CD4-positive, alpha-beta T cell treated with Interleukin-17A for 4 hours (primary cell): ENCODE measurements at regions not wholly inside any gene's neighbourhood (a gene's known extent, or its start where the extent isn't known, plus 50 kb on each side); places are given as distances from the start of the nearest gene placed in this dataset.
"Not testable (repeated sequence)": the region's sequence is repeated elsewhere in the genome, so short reads cannot be mapped to it uniquely, and the experiment has no call there.

Experiments used
- DNase-seq: peaks from one replicate; pipeline ENCODE4 v3.0.0-alpha.2; 2020; ENCODE audit warnings: mixed read lengths

DNA sequence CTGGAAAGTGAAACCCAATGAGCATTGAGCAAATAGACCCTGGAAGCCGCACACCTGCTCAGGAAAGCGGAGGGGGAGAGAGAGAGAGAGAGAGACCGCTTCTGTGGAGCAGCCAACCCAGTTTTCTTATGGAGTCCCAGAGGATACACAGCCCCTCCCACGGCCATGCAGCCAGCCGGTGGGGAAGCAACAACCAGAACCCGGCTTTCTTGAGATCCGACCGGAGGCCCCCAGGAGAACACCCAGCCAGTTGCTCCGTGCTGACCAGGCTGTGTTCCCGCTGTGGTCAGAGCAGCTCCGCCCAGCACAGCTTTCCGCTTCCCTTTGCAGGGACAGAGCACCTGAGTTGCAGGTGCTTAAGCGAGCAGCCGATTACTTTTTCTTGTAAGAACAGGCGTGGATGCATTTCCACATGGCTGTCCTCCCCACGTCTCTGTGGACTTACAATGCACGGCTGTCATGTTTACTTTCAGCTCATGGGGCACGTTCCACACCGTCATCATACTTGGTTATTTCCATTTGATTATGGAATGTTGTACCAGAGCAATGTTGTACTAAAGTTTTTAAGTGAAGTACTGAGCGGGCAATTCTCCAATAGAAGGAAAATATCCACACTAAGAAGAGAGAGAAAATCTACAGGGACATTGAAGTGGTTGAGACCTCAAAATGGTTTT, 381.9 kb downstream of the THBS2 start:
- DNase-seq = no peak

DNA sequence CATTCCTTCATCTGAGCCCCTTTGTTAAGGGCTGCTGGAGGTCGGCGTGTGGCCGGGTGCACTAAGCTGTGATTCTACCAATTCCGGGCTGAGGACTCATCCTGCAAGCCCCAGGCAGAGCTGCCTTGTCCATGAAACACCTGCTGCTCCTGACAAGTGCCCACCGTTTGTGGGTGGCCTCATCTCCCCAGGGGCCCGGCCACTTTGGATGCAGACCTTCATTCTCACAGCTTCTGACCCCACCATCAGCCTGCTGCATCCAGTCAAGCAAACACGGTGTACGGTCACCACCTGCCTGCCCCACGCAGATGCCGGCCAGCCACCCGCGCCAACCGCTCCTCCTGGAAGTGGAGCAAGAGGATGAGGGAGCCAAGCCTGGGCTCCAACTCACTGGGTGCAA, 382.7 kb downstream of the THBS2 start:
- DNase-seq = no peak

DNA sequence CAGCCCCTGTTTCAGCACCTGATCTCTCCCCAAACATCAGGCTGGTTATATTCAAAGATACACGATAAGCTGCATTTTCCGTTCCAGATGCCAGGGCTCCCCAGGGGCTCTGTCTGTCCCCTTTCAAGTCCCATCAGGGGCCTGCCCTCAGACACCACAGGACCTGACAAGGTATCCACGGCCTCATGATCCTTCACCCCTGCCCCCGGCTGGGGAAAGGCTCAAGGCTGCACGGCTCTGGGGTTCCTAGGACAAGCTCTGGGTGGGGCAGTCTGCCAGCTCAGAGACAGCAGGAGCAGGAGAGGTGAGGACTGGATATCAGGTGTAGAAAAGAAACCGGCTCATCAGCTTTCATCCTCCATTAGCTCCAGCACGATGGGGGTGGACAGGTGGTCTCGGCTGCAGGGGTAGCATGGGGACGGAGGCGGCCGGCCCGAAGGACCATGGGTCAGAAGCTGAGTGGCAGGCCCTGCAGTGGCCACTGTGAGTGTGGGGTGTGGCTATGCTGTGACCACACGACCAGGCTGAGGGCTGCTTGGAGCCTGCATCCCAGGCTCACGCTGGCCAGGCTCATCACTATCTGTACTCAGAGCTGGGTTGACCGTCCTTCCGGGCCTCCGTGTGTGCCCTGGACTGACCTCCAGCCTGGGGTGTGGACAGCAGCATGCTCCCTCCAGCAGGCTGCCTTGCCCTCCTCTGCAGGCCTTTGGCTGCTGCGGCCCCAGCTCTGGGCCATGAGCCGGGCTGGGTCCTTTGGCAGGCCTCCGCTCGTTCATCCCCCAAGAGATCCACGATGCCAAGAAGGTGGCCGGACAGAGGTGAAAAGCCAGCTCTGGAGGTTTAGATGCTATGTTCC, 386.2 kb downstream of the THBS2 start:
- DNase-seq = no peak

DNA sequence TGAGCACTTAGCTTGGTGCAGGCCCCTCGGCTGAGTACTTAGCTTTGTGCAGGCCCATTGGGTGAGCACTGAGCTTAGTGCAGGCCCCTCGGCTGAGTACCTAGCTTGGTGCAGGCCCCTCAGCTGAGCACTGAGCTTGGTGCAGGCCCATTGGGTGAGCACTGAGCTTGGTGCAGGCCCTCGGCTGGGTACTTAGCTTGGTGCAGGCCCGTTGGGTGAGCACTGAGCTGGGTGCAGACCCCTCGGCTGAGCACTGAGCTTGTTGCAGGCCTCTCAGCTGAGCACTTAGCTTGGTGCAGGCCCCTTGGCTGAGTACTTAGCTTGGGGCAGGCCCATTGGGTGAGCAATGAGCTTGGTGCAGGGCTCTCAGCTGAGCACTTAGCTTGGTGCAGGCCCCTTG, 387.1 kb downstream of the THBS2 start:
- no peak for DNase-seq

DNA sequence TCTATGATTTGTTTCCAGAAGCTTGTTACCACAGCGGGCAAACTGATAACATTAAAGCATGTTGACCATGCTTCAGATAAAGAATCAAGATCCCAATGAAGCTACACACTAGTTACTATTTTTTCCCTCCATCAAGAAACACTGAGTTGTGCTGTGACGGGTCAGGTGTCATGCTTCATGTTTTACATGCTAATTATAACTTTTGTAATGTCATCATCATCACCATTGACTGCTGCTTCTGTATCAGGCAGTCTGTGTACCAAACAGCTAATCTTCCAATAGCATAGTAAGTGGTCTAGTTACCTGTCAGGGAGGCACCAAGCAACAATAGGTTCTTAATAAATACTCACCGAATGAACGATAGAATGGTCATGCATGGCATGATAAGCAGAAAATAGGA, 388.1 kb downstream of the THBS2 start:
- no peak for DNase-seq

DNA sequence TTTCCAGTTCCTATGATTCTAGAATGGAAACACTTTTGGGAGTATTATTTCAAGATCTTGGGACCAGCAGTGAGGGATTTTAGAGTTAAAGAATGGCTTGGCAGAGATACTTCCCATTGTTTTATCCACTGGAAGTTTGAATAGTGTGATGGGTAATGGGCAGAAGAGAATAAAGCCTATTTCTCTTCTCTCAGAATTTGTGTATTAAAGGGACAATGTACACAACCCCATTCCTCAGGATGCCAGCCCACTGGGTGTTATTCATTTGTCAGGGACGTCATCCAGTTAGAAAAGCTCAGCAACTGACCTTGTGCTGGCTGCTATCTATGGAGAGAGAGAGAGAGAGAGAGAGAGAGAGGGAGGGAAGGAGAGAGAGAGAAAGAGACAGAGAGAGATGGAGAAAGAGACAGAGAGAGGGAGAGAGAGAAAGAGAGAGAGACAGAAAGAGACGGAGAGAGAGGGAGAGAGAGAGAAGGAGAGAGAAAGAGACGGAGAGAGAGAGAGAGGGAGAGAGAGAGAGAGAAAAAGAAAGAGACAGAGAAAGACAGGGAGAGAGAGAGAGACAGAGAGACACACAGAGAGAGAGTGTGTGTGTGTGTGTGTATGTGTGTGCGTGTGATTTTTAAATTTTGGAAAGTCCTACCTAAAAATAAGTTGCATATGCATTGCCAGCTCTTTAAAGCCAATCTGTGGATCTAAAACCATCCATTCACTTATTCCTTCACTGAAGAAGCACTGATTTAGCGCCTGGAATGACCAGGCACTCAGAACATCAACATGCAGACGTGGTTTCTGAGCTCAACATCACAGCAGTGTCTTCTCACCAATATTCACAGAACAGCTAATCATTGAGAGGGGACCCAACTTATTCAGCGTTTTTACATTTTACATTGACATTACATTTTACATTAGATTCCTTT, 388.8 kb downstream of the THBS2 start:
- DNase-seq = no peak

DNA sequence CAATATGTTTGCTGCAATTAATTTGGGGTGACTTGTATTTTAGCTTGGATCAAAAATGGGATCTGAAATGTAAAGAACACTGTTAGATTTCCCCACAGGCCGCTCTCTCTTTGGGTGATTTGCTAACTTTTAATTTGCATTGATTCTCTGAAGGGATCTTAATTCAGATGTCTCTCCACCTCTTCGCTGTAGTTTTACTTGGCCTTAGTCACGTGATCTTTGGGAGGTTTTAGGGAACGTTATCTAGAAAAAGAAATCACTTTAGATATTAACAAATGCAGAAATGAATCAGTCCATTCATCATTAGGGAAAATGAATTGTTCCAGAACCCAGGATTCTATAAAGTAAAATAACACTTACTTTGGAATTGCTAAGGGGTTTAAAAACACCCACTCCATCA, 390.2 kb downstream of the THBS2 start:
- no peak for DNase-seq

DNA sequence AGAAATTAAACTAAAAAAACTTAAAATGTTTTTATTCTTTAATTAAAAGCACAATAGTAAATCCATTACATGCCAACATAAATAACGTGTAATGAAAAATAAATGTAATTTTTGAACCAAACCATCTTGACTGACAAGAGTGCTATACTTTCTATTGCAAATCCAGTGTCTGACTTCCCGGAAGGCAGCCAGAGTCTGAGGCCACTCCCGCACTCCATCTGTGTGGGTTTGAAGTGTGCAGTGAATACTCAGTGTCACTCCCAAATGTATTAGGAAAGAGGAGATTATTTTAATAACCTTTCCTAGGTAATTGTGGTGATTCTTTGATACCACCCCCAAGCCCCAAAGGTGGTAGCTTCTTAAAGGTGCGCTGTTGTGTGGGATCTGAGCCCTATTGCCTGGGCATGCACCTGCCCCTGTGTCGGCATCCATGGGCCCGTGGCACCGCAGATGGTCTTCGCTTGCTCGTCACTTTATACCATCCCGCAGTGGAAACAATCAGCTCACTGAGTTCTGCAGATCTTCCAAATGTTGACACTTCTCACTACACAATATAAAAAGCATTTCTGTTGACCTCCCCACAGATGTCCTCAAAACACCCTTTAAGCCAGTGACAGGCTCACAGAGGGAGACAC, 391.2 kb downstream of the THBS2 start:
- no peak for DNase-seq

DNA sequence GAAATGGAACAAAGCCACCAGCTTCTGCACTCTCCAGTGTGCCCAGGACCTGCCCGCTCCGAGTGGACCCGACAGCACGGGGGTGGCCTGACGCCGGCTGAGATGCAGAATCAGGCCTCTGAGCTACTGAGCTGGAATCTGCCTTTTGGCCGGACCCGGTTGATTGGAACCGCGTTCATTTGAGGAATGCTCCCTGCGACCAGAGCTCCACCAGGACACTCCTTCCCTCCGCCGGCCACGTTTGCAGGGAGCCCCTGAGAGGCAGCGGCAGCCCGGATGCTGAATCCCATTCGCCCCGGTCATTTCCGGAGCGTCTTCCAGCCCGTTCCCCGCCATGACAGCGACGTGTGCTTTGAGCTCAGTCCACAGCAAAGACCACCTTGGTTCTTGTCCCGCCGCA, 392.7 kb downstream of the THBS2 start:
- DNase-seq = no peak

DNA sequence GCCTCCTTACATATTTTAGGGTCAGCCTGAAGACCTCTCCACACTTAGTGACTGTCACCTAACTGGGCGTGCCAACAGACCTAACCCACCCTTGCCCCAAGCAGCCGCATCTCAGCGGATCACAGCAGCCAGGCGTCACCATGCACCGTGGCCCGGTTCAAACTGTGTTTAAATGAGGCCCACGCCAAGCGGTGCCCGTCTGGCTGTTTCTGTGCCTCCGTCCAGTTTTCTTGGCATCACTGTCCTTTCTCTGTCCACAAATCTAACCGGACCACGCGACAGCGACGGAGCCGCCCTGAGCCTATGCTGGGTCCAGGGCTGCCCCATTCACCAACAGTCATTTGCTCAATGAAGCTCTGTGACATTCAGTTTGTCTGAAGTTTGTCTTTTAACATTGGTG, 393.3 kb downstream of the THBS2 start:
- DNase-seq = no peak

DNA sequence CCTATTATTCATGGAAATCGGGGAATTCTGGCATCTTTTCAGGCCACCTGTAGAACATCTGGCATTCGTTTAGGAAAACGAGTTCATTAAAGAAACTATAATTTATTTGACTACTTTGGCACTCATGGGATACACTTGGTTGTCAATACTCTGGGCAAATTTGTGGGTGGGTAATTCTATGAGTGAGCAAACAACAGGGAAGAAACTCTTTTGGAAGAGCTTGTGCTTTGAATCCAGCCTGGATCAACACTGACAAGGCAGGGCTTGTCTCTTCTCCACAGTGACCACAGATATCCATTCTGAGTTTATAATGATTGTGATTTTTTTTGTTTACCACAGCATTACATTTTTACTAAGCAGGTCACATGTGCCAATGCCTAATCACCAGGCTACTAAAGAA, 394.7 kb downstream of the THBS2 start:
- no peak for DNase-seq

DNA sequence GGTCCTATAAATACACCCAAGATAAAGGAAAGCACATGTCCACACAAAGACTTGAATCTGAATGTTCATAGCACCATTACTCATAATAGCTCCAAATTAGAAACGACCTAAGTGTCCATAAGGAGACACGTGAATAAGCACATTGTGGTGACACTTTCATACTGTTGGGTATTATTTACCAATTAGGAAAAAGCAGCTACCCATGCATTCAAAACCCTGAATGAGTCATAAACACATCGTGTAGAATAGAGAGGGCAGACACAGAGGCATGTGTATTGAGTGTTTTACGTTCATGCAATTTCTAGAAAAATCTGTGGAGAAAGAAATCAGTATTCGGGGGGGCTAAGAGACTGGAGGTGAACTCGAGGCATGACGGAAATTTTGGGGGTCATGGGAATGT, 396.7 kb downstream of the THBS2 start:
- no peak for DNase-seq

DNA sequence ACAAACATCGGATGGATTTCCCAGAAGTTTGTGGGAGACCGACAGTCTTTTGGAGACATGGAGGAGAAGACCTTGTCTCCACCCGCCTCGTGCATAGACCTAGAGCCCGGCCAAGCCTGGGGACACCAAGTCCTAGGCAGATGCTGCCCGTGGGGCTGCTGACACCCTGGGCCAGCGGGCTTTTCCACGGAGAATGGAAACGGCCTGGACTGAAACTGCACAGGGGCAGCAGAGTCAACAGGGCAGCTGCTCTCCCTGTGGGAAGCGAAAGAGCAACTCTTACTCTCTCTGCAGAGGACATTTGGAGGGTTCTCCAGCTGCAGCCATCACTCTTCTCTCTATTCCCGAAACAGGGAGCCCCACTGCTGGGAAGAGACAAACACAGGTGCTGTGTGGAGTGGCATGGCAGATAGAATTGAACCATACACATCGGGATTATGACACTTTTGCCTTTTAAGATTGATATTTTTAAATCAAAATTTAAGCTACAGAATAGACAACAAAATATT, 401.2 kb downstream of the THBS2 start:
- no peak for DNase-seq

DNA sequence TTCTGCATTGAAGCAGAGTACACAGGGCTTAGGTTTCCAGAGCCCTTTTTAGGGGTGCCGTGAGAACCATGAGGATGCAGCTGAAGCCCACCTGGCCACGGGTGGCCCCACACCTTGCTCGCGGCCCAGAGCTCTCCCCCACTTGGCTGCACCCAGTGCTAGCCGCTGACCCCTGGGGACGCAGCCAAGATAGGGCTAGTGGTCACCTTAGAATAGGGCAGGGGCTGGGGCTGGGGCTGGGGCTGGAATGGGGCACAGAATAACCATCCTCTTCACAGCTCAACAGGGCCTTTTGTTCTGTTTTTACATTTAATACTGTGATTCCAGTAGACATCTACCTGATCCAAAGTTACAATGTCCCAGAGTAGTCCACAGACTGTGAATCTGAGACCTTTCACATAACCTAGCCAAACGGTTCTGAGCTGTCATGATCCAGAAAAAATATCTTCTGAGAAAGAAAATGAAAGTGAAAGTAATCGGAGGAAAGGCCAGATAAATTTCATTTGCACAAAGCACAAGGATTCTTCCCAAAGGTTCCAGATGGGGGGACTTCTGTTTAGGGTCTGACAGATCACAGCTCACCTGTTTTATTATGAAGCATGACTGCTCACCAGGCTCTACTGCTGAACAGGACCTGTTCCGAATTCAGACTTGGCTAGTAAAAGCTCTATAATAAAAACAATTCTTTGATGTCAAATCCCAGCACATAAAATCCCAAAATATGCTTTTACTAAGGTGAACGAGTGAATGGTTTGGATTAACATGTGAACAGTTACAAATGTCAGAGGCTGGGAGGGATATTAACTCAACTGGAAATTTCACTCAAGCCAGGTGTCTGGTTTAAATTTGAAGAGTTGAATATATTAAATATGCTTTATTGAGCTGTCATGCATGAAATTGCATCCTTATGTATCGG, 401.9 kb downstream of the THBS2 start:
- DNase-seq = no peak

DNA sequence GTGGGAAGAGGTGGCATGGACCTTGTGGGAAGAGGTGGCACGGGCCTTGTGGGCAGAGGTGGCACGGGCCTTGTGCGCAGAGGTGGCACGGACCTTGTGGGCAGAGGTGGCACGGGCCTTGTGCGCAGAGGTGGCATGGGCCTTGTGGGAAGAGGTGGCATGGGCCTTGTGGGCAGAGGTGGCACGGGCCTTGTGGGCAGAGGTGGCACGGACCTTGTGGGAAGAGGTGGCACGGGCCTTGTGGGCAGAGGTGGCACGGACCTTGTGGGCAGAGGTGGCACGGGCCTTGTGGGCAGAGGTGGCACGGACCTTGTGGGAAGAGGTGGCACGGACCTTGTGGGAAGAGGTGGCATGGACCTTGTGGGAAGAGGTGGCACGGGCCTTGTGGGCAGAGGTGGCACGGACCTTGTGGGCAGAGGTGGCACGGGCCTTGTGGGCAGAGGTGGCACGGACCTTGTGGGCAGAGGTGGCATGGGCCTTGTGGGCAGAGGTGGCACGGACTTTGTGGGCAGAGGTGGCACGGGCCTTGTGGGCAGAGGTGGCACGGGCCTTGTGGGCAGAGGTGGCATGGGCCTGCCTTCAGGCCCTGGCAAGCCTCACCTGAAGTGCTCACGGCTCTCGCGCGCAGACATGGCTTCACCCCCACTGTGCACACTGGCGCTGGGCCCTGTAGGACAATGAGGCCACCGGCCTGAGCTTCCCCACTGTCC, 403.5 kb downstream of the THBS2 start:
- not testable (repeated sequence) for DNase-seq

DNA sequence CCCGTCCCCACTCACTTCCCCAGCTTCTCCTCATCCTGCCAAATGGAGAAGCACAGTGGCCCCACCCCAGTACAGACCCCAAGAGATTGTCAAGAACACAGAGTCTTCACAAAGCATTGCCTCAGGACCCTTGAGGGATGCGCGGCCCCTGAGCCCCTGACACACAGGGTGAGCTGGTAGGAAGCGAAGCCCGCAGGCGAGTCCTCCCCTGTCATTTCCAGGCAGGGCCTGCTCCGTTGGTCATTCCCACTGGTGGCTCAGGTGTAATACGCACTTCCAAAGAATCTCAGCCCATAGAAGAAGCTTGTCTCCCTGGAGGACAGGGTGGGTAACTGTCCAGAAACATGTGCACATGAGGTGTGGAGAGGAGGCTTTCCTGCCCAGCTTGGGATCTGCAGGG, 404.2 kb downstream of the THBS2 start:
- DNase-seq = no peak

DNA sequence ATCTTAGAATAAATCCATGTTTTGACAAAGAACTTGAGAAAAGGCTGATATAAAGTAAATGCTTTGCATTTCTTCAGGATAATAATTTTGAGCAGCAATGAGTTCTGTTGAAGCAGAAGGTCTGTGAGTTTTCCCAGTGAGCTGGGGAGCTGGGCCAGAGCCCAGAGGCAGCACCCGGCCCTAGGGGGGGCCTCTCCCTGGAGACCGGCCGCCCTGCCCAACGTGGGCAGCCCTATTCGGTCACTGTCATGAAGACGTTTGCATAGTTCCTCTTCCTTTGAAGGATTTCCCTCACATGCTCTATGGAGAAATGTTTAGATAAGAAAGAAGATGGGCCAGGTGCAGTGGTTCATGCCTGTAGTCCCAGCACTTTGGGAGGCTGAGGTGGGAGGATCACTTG, 404.8 kb downstream of the THBS2 start:
- no peak for DNase-seq

DNA sequence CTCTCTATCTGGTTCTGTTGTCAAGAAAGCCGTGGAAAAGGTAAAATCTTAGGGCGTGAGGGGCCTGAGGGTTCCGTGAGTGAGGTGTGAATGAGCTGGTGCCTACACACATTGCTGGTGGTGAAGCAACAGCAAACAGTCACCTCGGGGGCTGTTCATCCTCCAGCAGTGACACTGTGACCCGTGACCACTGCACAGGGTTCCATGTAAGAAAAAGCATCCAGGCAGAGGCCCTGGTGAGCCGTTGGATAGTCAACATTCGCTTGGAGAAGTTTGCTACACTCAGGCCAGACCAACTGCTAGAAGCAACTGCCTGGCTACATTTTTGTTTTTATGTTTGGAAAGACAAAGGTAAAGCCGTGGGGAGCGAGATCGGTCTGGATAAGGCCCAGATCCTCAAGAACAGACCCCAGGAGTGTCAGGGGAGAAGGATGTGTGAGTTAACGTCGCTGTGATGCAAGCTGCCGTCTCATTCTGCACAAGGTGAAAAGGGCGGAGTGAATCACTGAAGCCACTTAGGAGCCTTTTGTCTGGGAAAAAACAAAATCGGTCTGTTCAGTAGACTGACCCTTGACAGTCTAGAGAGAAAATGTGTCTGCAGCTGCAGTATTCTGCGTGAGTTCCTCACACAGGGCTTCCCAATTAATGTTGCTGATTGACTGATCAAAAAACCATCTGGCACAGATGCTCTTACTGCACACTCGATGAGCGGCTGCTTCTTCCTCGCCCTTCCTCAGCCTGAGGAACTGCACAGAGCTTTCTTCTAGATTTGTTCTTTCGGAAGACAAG, 404.0 kb downstream of the SMOC2 start:
- no peak for DNase-seq

DNA sequence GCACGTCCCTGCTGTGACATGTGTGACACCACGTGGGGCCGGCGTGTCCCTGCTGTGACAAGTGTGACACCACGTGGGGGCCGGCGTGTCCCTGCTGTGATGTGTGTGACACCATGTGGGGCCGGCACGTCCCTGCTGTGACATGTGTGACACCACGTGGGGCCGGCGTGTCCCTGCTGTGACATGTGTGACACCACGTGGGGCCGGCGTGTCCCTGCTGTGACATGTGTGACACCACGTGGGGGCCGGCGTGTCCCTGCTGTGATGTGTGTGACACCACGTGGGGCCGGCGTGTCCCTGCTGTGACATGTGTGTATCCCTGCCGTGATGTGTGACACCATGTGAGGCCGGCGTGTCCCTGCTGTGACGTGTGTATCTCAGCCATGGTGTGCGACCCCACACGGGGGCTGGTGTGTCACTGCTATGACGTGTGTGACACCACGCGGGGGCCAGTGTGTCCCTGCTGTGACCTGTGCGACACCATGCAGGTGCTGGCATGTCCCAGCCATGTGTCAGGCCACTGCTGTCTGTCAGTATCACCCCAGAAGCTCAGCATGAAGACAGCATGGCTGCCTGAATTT, 401.7 kb downstream of the SMOC2 start:
- DNase-seq = not testable (repeated sequence)
